HG02759 (cell line): ENCODE measurements at regions not wholly inside any gene's neighbourhood (a gene's known extent, or its start where the extent isn't known, plus 50 kb on each side); places are given as distances from the start of the nearest gene placed in this dataset.
"Not testable (repeated sequence)": the region's sequence is repeated elsewhere in the genome, so short reads cannot be mapped to it uniquely, and the experiment has no call there.

Experiments
- ATAC-seq: cut with Tn5 transposase; IDR thresholded peaks from one replicate; pipeline ENCODE4 v1.9.1; 2021; ENCODE audit warnings: mild to moderate bottlenecking, moderate library complexity; ENCODE audit not compliant: unreplicated experiment

- ATAC-seq, result no peak
Measured at GRCh38 chr10:33009244-33010131, 51.5 kb upstream of the ITGB1 start.

GRCh38 chr10:33008499-33009243 lies 50.6 kb upstream of the ITGB1 start:
- peak; percentile 43 for ATAC-seq

GRCh38 chr10:33007731-33008381 lies 49.8 kb upstream of the ITGB1 start:
- ATAC-seq, result not testable (repeated sequence)
